GM12874 (cell line): ENCODE measurements at regions not wholly inside any gene's neighbourhood (a gene's known extent, or its start where the extent isn't known, plus 50 kb on each side); places are given as distances from the start of the nearest gene placed in this dataset.
A peak's percentile ranks its signal among the peaks of the same experiment; 100 is the strongest.

Experiments
- CTCF ChIP-seq: IDR thresholded peaks from 2 replicates; pipeline ENCODE4 v1.5.1; 2011; ENCODE audit warnings: low read depth, mild to moderate bottlenecking, control low read depth, low read length, moderate library complexity; ENCODE audit not compliant: insufficient read depth

- TF ChIP-seq CTCF, result no peak
Observed at GRCh38 chr5:159412284-159413046, 82.2 kb upstream of the IL12B start.

DNA sequence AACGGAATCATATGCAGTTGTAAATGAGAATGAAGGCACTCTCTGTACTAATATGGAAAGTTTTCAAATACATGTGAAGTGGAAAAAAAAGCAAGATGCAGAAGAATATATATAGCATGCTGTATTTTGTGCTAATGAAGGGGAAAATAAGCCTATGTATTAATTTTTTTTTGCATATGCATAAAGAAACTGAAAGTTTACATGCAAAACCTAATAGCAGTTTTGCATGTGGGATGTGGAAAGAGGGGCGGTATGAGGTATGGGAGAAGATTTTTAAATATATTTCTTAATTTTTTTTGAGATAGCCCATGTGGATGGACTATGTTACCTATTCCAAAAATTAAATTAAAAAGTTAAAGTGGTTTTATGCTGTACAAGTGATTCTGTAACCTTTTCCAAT, 83.7 kb upstream of the IL12B start:
- TF ChIP-seq CTCF, result no peak

GRCh38 chr5:159415301-159415937, 85.1 kb upstream of the IL12B start:
- no peak for TF ChIP-seq CTCF

DNA sequence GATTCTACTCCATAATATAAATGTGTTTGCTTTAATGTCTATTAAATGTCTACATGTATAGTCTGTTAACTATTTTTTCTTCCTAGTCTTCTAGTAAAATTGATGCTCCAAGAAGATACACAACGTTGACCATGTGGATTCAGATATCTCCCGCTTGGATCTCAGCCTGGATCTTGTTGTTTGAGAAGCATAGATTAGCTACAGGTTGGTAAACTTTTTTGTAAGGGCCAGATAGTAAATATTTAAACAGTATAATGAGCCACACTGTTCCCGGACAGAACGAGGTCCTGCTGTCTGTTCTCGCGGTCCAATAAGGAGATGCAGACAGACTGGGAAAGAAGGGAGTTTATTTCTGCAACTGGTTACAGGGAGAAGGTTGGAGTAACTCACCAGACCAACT, 86.2 kb upstream of the IL12B start:
- no peak for TF ChIP-seq CTCF

DNA sequence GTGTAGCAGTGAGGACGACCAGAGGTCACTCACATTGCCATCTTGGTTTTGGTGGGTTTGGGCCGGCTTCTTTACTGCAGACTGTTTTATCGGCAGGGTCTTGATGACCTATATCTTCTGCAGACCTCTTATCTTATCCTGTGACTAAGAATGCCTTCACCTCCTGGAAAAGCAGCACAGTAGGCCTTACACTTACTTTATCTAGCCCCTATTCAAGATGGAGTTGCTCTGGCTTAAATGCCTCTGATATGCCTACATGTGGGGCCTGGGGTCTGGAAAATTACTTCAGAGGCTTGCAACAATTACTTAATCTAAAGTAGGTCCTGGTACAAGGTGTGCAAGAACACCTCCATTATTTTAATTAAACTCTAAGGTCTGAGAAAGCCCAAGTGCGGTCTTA, 86.9 kb upstream of the IL12B start:
- no peak for TF ChIP-seq CTCF

GRCh38 chr5:159419576-159419975, 89.3 kb upstream of the IL12B start:
- TF ChIP-seq CTCF, result peak; percentile 22; the same call in 1 of the 2 replicates

DNA sequence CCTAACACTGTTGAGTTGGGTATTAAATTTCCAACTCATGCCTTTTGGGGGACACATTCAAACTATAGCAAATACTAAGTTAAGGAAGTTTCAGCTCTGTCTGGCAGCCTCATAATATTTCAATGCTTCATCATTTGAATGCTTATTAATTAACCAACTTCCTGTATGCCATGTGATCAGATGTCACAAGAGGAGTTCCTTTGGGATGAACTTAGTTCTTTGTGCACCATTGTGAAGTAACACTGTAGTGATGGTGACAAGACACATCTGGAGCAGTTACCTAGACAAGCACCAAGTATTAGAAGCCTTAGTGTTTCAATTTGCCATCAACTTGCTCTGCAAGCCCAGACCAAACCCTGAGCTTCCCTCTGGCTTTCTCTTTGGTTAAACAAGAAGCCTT, 90.7 kb upstream of the IL12B start:
- no peak for TF ChIP-seq CTCF
